ENCODE measurements at regions not wholly inside any gene's neighbourhood (a gene's known extent, or its start where the extent isn't known, plus 50 kb on each side); places are given as distances from the start of the nearest gene placed in this dataset.

- H3K4me2 ChIP-seq: no peak overlapping the region
- no peak overlapping the region for H3K4me3 ChIP-seq
- no peak for DNase-seq (ENCODE audit: low spot score)
- no peaks in the 10 kb centered on the region for H3K79me2 ChIP-seq
- TF ChIP-seq CTCF (IDR thresholded peaks at IDR 0.05; ENCODE audit: poor library complexity) (no peak), EZH2 (IDR thresholded peaks at IDR 0.05; ENCODE audit: borderline replicate concordance) (no peak)
- no peaks in the 10 kb centered on the region for H3K9me2 ChIP-seq (replicated peaks; ENCODE audit: insufficient read depth)
- no peaks in the 10 kb centered on the region for H4K20me1 ChIP-seq (ENCODE audit: insufficient read depth, poor library complexity, severe bottlenecking)
- WGBS (ENCODE audit: low lambda C conversion rate, missing lambda C conversion rate): 69% methylated on average over 3 of the region's 3 CpGs
- H2AFZ ChIP-seq: no peak overlapping the region
- H3K4me1 ChIP-seq (ENCODE audit: insufficient read depth): no peaks in the 10 kb centered on the region
- no peaks in the 10 kb centered on the region for H3K9me3 ChIP-seq (ENCODE audit: low read depth)
- H3K27me3 ChIP-seq: no peaks in the 10 kb centered on the region
- H3K36me3 ChIP-seq (replicated peaks; ENCODE audit: insufficient read depth, low read depth): no peaks in the 10 kb centered on the region
- H3K27ac ChIP-seq: no peak overlapping the region
Measured at GRCh38 chr6:71072508-71072907, 115.6 kb upstream of the B3GAT2 start.

- H4K20me1 ChIP-seq (ENCODE audit: insufficient read depth, poor library complexity, severe bottlenecking): no peaks in the 10 kb centered on the region
- H3K9me2 ChIP-seq (replicated peaks; ENCODE audit: insufficient read depth): no peaks in the 10 kb centered on the region
- H3K4me3 ChIP-seq: no peak overlapping the region
- no peak overlapping the region for H3K27ac ChIP-seq
- WGBS (ENCODE audit: low lambda C conversion rate, missing lambda C conversion rate): 91% methylated on average over 2 of the region's 2 CpGs
- H3K9me3 ChIP-seq (ENCODE audit: low read depth): no peaks in the 10 kb centered on the region
- H3K36me3 ChIP-seq (replicated peaks; ENCODE audit: insufficient read depth, low read depth): no peaks in the 10 kb centered on the region
- no peaks in the 10 kb centered on the region for H3K4me1 ChIP-seq (ENCODE audit: insufficient read depth)
- no peak overlapping the region for H3K4me2 ChIP-seq
- TF ChIP-seq EZH2phosphoT487 (IDR thresholded peaks at IDR 0.05; ENCODE audit: low read depth, severe bottlenecking, unreplicated experiment) (no peak), CTCF (IDR thresholded peaks at IDR 0.05; ENCODE audit: poor library complexity) (no peak), EZH2 (IDR thresholded peaks at IDR 0.05; ENCODE audit: borderline replicate concordance) (no peak)
- no peak overlapping the region for H2AFZ ChIP-seq
- no peak for DNase-seq (ENCODE audit: low spot score)
- no peaks in the 10 kb centered on the region for H3K27me3 ChIP-seq
- H3K79me2 ChIP-seq: no peaks in the 10 kb centered on the region
Measured at GRCh38 chr6:71077655-71078054, 120.8 kb upstream of the B3GAT2 start.

- no peaks in the 10 kb centered on the region for H3K27me3 ChIP-seq
- no peak for DNase-seq (ENCODE audit: low spot score)
- 100% methylated on average over 1 of the region's 1 CpG for WGBS (ENCODE audit: low lambda C conversion rate, missing lambda C conversion rate)
- H3K4me2 ChIP-seq: no peak overlapping the region
- H4K20me1 ChIP-seq (ENCODE audit: insufficient read depth, poor library complexity, severe bottlenecking): no peaks in the 10 kb centered on the region
- no peaks in the 10 kb centered on the region for H3K36me3 ChIP-seq (replicated peaks; ENCODE audit: insufficient read depth, low read depth)
- TF ChIP-seq CTCF (IDR thresholded peaks at IDR 0.05; ENCODE audit: poor library complexity): no peak
- no peak for TF ChIP-seq EZH2 (IDR thresholded peaks at IDR 0.05; ENCODE audit: borderline replicate concordance)
- TF ChIP-seq EZH2phosphoT487 (IDR thresholded peaks at IDR 0.05; ENCODE audit: low read depth, severe bottlenecking, unreplicated experiment): no peak
- no peak overlapping the region for H3K4me3 ChIP-seq
- H2AFZ ChIP-seq: no peak overlapping the region
- no peaks in the 10 kb centered on the region for H3K4me1 ChIP-seq (ENCODE audit: insufficient read depth)
- no peak overlapping the region for H3K27ac ChIP-seq
- no peaks in the 10 kb centered on the region for H3K9me2 ChIP-seq (replicated peaks; ENCODE audit: insufficient read depth)
- no peaks in the 10 kb centered on the region for H3K79me2 ChIP-seq
- no peaks in the 10 kb centered on the region for H3K9me3 ChIP-seq (ENCODE audit: low read depth)
Measured at GRCh38 chr6:71079677-71080076, 122.8 kb upstream of the B3GAT2 start.

GRCh38 chr6:71080133-71080532, 123.3 kb upstream of the B3GAT2 start:
- no peaks in the 10 kb centered on the region for H4K20me1 ChIP-seq (ENCODE audit: insufficient read depth, poor library complexity, severe bottlenecking)
- H3K27me3 ChIP-seq: no peaks in the 10 kb centered on the region
- H3K4me3 ChIP-seq: no peak overlapping the region
- no peaks in the 10 kb centered on the region for H3K79me2 ChIP-seq
- 90% methylated on average over 2 of the region's 2 CpGs for WGBS (ENCODE audit: low lambda C conversion rate, missing lambda C conversion rate)
- H3K9me2 ChIP-seq (replicated peaks; ENCODE audit: insufficient read depth): no peaks in the 10 kb centered on the region
- no peaks in the 10 kb centered on the region for H3K4me1 ChIP-seq (ENCODE audit: insufficient read depth)
- no peak for DNase-seq (ENCODE audit: low spot score)
- no peaks in the 10 kb centered on the region for H3K9me3 ChIP-seq (ENCODE audit: low read depth)
- no peak overlapping the region for H3K4me2 ChIP-seq
- H3K27ac ChIP-seq: no peak overlapping the region
- TF ChIP-seq CTCF (IDR thresholded peaks at IDR 0.05; ENCODE audit: poor library complexity) (no peak), EZH2phosphoT487 (IDR thresholded peaks at IDR 0.05; ENCODE audit: low read depth, severe bottlenecking, unreplicated experiment) (no peak), EZH2 (IDR thresholded peaks at IDR 0.05; ENCODE audit: borderline replicate concordance) (no peak)
- no peak overlapping the region for H2AFZ ChIP-seq
- no peaks in the 10 kb centered on the region for H3K36me3 ChIP-seq (replicated peaks; ENCODE audit: insufficient read depth, low read depth)

Data from hepatocyte (in vitro differentiated cells).